G401 (cell line): ENCODE measurements at regions not wholly inside any gene's neighbourhood (a gene's known extent, or its start where the extent isn't known, plus 50 kb on each side); places are given as distances from the start of the nearest gene placed in this dataset.
"Not testable (repeated sequence)": the region's sequence is repeated elsewhere in the genome, so short reads cannot be mapped to it uniquely, and the experiment has no call there.

Source experiments
- DNase-seq: peaks from one replicate; pipeline ENCODE4 v3.0.0-alpha.2; 2015; ENCODE audit warnings: low spot score
- in situ Hi-C: cut with HindIII; loops from 2 replicates; pipeline ENCODE4 v1.10.0; 2016; ENCODE audit warnings: low sequenced_read_pairs, mixed read lengths

DNA sequence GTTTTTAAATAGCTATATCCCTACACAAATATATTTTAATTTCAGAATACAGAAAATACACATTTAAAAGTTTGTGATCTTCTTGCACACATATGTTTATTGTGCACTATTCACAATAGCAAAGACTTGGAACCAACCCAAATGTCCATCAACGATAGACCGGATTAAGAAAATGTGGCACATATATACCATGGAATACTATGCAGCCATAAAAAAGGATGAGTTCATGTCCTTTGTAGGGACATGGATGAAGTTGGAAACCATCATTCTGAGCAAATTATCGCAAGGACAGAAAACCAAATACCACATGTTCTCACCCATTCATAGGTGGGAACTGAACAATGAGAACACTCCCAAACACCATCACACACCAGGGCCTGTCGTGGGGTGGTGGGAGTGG is 266.9 kb upstream of the GK2 start:
- in situ Hi-C loops, DNase-seq: not testable (repeated sequence)

DNA sequence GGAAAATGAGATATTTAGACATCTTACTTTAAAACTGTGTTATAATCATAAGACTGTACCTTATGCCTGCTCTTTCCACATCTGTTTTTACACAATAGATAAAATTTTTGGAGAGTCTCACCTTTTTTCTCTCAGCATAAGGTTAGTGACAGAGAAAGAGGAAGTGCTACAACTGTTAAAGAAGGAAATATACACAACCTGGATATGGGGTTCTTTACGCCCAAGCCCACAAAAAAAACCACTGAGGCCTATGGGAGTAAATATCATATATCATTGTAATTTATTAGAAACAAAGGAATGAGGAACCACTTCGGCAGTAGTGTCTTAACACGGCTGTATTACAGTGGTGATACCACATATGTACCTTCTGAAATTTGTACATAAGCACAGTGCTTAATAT is 265.9 kb upstream of the GK2 start:
- in situ Hi-C loops: no loop called here
- no peak for DNase-seq

DNA sequence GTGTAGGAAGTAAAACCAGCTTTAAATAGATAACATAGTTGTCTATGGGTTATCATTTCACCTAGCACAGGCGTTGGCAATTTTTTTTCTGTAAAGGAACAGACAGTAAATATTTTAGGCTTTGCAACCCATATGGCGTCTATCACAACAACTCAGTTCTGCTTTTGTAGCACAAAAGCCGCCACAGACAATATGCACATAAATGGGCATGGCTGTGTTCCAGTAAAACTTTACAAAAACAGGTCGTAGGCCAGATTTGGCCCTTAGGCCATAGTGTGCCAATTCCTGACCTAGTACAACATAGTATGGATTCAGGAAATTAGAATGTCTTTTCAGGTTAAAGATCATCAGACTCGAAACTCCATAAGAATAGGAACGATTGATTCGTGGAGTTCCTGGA is 265.3 kb upstream of the GK2 start:
- in situ Hi-C loops: no loop called here
- DNase-seq: no peak

DNA sequence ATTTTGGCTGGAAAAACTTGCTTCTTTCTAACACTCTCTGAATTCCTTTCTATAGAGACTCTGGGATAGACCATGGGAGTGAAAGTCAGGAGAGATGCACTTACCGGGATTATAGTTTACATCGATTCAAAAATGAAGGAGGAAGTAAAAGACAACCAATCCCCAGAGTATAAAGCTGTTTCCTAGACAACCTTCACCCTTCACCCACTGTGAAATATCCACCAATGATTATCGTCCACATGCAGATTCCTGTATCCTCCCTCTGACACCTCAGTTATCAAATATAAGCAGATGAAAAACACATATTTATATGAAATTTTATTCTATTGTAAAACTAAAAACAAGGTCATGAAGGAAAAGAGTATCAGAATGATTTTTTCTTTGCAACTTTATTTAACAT is 258.8 kb upstream of the GK2 start:
- no peak for DNase-seq
- in situ Hi-C loops: no loop called here

DNA sequence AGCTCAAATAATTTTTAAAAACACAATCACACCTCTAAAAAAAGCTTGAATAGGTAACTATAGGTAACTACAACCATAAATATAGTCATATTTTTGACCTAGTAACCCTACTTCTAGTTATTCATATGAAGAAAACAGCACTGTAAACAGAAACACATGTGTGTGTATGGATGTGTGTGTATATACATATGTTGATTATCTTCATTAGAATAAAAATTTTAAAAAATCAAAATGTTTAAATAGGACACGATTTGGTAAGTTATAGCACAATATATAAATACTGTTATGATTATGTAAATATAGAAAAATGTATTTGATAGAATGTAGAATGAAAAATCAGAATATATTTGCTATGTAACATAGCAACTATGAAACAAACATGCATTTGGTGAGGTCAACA is 258.1 kb upstream of the GK2 start:
- in situ Hi-C loops: no loop called here
- DNase-seq: no peak

DNA sequence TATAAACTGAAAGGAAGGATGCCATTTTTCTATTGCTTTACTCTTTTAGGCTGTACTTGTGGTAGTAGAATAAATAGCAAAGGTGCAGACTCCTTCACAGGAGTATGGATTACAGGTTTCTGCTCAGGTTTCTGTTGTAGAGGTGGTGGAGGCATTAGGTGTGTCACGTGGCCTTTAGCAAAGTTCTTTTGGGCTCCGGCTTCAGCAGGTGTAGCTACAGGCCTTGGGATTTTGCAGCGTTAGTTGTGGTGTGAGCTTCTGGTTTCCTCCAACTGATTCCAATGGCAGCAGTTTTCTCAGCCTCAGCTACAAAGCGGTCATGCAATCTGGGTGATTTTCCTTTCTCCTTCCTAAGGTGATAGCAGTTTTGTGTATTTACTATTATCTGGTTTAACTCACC is 255.8 kb upstream of the GK2 start:
- DNase-seq: no peak
- in situ Hi-C loops: no loop called here

DNA sequence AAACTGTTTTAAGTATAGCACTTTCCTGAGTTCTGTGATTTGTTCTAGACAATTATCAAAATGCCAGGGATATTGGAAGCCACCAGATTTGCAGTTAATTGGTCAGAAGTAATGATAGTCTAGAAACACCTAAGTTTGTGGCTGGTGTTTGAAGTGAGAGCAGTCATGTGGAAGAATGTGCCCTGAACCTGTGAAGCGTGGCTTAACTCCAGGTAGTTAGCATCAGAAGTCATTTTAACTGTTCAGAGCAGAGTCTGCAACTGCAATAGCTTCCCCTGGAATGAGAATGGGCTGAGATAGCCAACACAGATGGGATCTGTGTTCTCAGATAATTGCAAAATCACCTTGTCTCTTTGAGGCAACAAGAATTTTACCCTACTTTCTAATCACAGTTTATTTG is 255.1 kb upstream of the GK2 start:
- in situ Hi-C loops: no loop called here
- DNase-seq: no peak

DNA sequence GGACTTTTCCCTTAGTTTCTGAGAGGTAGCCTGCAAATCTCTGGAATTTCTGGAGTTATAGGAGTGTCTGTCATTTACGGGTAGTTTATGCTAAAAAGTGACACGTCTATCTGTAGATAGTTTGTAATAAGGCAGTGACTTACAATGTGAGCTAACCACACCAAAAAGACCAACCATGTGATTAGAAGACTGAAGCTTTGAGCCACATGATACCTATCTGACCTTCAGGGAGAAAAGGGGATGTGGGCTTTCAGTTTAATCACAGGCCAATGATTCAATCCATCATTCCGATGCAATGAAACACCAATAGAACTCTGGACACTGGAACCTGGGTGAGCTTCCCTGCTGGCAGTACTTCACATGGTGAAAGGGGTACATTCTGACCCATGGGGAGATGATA is 254.6 kb upstream of the GK2 start:
- no peak for DNase-seq
- in situ Hi-C loops: no loop called here

DNA sequence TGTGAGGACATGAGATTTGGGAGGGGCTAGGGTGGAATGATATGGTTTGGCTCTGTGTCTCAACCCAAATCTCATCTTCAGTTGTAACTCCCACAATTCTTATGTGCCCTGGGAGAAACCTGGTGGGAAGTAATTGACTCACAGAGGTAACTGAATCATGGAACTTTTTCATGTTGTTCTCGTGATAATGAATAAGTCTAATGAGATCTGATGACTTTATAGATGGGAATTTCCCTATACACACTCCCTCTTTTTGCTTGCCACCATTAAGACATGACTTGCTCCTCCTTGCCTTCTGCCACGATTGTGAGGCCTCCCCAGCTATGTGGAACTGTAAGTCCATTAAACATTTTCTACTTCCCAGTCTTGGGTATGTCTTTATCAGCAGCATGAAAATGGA is 253.2 kb upstream of the GK2 start:
- in situ Hi-C loops: no loop called here
- no peak for DNase-seq

DNA sequence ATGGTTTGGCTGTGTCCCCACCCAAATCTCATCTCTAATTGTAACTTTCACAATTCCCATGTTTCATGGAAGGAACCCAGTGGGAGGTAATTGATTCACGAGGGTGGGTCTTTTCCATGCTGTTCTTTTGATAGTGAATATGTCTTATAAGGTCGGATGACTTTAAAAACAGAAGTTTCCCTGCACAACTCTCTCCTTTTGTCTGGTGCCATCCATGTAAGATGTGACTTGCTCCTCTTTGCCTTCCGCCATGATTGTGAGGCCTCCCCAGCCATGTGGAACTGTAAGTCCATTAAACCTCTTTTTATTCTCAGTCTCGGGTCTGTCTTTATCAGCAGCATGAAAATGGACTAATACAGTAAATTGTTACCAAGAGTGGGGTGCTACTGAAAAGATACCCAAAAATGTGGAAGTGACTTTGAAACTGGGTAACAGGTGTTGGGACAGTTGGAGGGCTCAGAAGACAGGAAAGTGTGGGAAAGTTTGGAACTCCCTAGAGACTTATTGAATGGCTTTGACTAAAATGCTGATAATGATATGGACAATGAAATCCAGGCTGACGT is 251.4 kb upstream of the GK2 start:
- in situ Hi-C loops, DNase-seq: not testable (repeated sequence)

DNA sequence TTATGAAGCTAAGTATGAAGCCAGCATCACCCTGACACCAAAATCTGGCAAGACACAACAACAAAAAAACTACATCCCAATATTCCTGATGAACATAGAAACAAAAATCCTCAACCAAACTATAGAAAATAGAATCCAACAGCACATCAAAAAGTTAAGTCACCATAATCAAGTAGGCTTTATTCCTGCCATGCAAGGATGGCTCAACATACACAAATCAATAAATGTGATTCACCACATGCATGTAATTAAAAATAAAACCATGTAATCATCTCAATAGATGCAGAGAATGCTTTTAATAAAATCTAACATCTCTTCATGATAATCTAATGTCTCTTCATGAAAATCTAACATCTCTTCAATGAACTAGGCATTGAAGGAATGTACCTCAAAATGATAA is 249.4 kb upstream of the GK2 start:
- no peak for DNase-seq
- in situ Hi-C loops: no loop called here

DNA sequence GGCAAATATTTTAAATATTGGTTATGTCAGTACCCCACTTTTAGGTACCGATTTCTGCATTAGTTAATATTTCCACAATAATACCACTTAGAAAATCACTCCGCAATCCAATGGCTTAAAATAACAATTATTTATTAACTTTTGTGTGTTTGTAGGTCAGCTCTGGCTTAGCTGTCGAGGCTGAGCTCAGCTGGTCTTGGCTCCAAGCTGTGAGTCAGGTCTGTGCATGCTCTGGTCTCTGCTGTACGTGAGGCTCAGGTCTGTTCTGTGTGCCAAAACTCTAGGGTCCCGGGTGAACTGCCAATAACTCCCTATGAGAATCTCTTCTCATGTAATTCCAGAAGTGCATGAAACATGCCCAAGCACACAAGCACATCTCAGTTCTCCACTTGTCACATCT is 245.8 kb upstream of the GK2 start:
- in situ Hi-C loops: no loop called here
- DNase-seq: no peak

DNA sequence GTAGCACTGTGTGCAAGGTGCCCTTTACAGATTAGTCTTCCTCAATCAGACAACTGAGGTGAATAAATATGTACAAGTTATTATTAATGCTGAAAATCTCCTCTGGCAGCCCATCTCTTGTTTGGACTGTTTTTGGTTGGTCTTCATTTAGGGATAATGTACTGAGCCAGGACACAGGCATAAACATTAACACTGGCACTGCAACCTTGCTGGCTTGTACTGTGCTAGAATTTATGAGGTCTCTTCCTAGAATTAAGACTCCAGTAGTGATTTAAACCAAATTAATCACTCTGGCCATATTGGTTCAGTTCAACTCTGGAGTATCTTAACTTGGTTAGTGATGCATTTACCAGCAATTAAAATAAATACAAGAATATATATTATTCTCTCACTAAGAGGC is 244.7 kb upstream of the GK2 start:
- in situ Hi-C loops: no loop called here
- DNase-seq: no peak

DNA sequence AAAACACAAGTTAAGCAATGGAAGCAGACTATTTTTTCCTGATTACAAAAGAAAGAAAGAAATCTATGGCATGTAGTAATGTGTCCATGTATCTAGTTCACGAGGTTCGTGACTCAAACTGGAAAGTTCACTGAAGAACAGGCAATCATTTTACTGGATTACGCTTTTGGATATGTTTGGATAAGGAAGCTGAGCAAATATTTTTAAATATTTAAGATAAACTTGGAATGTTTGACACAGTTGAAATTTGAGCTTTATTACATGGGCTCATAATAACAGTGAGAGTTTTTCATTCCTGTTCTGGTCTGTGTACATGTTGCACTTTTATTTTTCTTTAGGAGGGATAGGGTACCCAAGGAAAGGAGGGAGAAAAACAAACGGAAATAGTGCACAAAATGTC is 244.2 kb upstream of the GK2 start:
- no peak for DNase-seq
- in situ Hi-C loops: no loop called here

DNA sequence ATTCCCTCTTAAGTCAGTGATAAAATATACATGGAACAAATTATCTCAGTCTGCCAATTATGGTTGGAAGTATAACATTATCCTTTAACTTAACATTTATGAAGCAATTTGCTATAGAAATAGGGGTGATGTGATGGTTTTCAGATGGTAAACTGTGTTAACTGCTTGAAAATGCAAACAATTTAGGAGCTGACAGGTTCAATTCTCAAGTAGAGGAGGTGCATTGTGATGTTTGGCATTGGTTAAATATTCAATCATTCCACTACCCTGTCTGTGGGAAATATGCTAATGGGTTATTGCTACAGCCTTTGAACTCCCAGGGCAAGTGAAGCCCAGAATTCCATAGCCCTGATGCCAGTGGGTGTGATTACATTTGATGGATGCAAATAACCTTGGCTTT is 243.4 kb upstream of the GK2 start:
- DNase-seq: no peak
- in situ Hi-C loops: no loop called here

DNA sequence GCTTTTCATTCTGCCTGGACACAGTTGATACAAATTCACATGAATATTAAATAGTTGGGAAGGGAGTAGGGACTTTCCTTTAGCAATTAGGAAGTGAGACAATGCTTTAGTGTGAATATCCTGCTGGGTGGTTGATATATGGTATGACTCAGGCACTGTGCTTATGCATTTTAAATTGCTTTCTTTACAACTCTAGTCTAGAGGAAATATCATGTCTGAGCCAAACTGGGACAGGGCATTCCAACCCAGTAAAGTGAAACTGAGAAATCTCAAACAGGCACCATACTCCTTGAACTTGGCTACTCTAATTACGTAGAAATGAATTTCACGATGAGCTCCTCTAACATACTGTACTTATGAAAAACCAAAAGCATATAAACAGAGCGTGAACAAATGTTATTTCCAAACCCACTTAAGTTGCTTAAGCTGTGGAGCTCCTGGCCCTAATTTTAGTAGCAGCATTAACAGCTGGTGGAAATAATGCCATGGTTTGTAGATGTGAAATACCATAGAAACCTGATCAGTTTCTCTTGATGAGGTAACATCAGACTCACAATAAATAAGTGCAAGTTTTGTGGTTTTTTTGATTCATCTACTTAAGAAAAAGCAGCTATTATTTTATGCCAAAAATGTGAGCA is 242.9 kb upstream of the GK2 start:
- no peak for DNase-seq

DNA sequence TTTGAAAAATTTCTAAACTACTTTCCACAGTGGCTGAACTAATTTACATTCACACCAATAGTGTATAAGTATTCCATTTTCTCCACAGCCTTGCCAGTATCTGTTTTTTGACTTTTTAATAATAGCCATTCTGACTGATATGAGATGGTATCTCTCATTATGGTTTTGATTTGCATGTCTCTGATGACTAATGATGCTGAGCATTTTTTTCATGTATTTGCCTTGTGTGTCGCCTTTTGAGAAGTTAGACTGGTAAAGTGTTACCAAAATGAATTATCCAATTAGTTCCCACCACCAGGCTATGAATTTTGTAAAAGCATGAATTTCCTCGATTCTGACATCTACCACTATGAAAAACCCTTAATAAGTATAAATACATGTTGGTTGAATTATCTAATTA is 242.2 kb upstream of the GK2 start:
- no peak for DNase-seq
- in situ Hi-C loops: no loop called here

More for the DNA sequence above, 242.9 kb upstream of the GK2 start:
- in situ Hi-C loops: no loop called here

DNA sequence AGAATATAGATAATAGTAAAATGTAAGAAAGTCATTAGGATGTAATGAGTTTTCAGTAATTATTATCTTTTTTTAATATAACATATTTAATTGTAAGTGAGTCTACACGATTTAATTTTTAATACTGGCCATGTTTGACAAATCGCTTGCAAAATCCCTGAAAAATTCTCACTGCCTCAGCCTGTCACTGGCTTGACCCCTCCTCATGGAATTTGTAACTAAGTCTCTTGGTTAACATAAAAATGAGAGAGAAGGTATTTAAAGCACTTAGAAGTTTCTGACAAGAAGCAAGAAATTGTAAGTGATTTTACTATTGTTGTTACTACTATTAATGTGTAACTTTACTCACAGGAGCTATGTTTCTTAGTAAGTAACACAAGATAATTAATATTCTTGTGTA is 237.9 kb upstream of the GK2 start:
- in situ Hi-C loops: no loop called here
- DNase-seq: no peak

DNA sequence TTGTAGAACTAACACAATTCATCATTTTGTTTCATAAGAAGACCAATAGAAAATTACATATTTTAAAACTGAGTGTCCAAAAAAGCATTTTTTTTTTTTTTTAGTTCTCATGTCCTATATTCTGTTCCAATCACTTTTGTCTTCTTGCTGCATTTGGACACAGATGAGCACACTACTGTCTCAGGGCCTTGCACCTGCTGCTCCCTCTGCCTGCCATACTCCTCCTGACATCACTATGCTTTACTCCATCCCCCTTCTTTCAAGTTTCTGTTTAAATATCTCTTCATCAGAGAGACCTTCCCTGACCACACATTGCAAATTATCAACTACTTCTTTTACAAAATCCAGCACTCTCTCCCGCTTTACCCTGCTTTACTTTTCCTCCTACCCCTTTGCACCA is 230.7 kb upstream of the GK2 start:
- no peak for DNase-seq
- in situ Hi-C loops: no loop called here

DNA sequence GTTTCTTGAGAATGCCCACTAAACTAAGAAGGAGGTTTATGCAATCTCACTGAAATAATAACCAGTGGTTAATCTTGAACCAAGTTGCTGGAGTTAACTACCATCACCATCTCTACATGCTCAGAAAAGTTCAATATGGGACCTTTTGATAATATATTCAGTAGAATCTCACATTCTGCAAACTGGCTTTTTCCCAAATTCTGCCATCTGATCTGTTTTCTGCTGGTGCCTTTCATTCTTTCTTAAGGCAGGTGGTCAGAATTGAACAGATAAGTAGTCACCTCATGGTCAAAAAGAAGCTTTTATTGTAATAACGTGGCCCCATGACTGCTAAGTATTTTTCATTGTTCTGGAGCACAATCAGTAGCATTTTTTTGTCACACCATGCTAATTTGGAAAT is 229.0 kb upstream of the GK2 start:
- in situ Hi-C loops: no loop called here

DNA sequence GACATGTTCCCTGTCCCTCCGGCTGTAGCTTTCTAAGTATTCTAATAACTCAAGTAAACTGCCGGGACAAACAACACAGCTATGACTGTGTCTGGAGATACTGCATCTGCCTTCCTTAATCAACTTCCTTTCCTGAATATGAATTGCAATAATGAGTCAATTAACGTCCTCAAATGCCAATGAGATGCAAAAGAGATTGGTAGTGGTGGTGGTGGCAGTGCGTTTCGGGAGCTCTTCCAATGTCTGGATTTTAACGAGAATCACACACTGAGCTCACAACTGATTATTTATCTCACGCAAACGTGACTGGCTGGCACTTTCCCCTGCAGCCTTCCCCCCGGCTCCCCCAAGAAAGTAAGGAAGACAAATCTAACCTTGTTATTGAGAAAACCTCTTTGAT is 226.1 kb upstream of the GK2 start:
- no peak for DNase-seq
- in situ Hi-C loops: no loop called here

More for the DNA sequence above, 229.0 kb upstream of the GK2 start:
- DNase-seq: no peak

DNA sequence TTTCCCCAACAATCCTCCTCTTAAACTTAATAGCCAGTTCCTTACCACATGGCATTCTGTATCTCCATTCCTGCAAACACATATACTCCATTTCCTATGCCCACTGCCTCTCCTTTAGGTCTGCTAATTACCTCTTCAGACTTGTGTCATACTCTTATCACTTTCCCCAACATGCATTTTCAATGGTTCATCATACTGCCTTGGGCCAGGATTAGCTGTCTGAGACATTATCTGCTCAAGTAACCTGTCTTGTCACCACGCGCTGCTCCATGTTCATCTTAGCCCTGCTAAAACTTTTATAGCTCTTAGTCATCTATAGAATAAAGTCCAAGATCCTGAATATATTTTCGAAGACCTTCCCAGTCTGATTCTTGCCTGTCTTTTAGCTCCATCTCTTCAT is 224.1 kb upstream of the GK2 start:
- DNase-seq: no peak
- in situ Hi-C loops: no loop called here
